Fibroblast of skin of right quadriceps (primary cell): ENCODE measurements at regions not wholly inside any gene's neighbourhood (a gene's known extent, or its start where the extent isn't known, plus 50 kb on each side); places are given as distances from the start of the nearest gene placed in this dataset.
"Not testable (repeated sequence)": the region's sequence is repeated elsewhere in the genome, so short reads cannot be mapped to it uniquely, and the experiment has no call there.

Experiments used
- DNase-seq: peaks from one replicate; pipeline ENCODE4 v3.0.0-alpha.2; 2013

GRCh38 chrX:124720532-124720931, 374.2 kb downstream of the SH2D1A start:
- no peak for DNase-seq

- DNase-seq: no peak
Observed at GRCh38 chrX:124725502-124725901, 379.1 kb downstream of the SH2D1A start.

GRCh38 chrX:124726292-124726691, 379.9 kb downstream of the SH2D1A start:
- no peak for DNase-seq

GRCh38 chrX:124726881-124727280, 380.5 kb downstream of the SH2D1A start:
- DNase-seq: no peak

- DNase-seq: no peak
Observed at GRCh38 chrX:124736553-124737270, 390.3 kb downstream of the SH2D1A start.

- no peak for DNase-seq
Observed at GRCh38 chrX:124737771-124738170, 391.4 kb downstream of the SH2D1A start.

- DNase-seq: no peak
Observed at GRCh38 chrX:124747295-124747694, 400.9 kb downstream of the SH2D1A start.

- DNase-seq: no peak
Observed at GRCh38 chrX:124764354-124764753, 418.0 kb downstream of the SH2D1A start.

- DNase-seq: no peak
Observed at GRCh38 chrX:124769166-124769565, 422.8 kb downstream of the SH2D1A start.

- DNase-seq: no peak
Observed at GRCh38 chrX:124771292-124771691, 424.9 kb downstream of the SH2D1A start.

- not testable (repeated sequence) for DNase-seq
Observed at GRCh38 chrX:124788253-124788652, 441.9 kb downstream of the SH2D1A start.

- DNase-seq: not testable (repeated sequence)
Observed at GRCh38 chrX:124789874-124790273, 443.5 kb downstream of the SH2D1A start.

GRCh38 chrX:124791492-124792095, 445.2 kb downstream of the SH2D1A start:
- no peak for DNase-seq

GRCh38 chrX:124796989-124797388, 450.6 kb downstream of the SH2D1A start:
- no peak for DNase-seq

GRCh38 chrX:124804962-124805361, 458.6 kb downstream of the SH2D1A start:
- no peak for DNase-seq

GRCh38 chrX:124805486-124805885, 459.1 kb downstream of the SH2D1A start:
- no peak for DNase-seq

GRCh38 chrX:124814106-124814505, 467.7 kb downstream of the SH2D1A start:
- no peak for DNase-seq

- DNase-seq: no peak
Observed at GRCh38 chrX:124818033-124818432, 471.7 kb downstream of the SH2D1A start.

- no peak for DNase-seq
Observed at GRCh38 chrX:124818764-124819163, 472.4 kb downstream of the SH2D1A start.

GRCh38 chrX:124820738-124821137, 474.4 kb downstream of the SH2D1A start:
- no peak for DNase-seq

- DNase-seq: no peak
Observed at GRCh38 chrX:124827258-124827845, 481.0 kb downstream of the SH2D1A start.

- no peak for DNase-seq
Observed at GRCh38 chrX:124829930-124830329, 483.6 kb downstream of the SH2D1A start.

- DNase-seq: no peak
Observed at GRCh38 chrX:124836786-124837185, 482.9 kb upstream of the TEX13C start.

- DNase-seq: no peak
Observed at GRCh38 chrX:124842205-124842604, 477.5 kb upstream of the TEX13C start.
